ENCODE measurements at regions not wholly inside any gene's neighbourhood (a gene's known extent, or its start where the extent isn't known, plus 50 kb on each side); places are given as distances from the start of the nearest gene placed in this dataset.

- no peak overlapping the region for H3T11ph ChIP-seq (ENCODE audit: low read length)
- no peaks in the 10 kb centered on the region for H3K79me1 ChIP-seq (ENCODE audit: insufficient read depth, low read depth, low read length, poor library complexity, severe bottlenecking)
- H3K4me3 Mint-ChIP-seq, result no peak overlapping the region
- H2BK20ac ChIP-seq (ENCODE audit: low read depth, low read length, poor library complexity, severe bottlenecking), result no peak overlapping the region
- H2BK120ac ChIP-seq (ENCODE audit: low read depth, low read length, poor library complexity, severe bottlenecking), result no peak overlapping the region
- H3K27ac ChIP-seq (ENCODE audit: insufficient read length, low read depth, low read length), result no peak overlapping the region
- no peaks in the 10 kb centered on the region for H3K9me3 Mint-ChIP-seq
- no peak overlapping the region for H3K14ac ChIP-seq (ENCODE audit: insufficient read depth, low read length)
- H4K91ac ChIP-seq (ENCODE audit: insufficient read length, low read depth, low read length), result no peak overlapping the region
- H3K27me3 Mint-ChIP-seq (ENCODE audit: low read depth), result no peaks in the 10 kb centered on the region
- peaks cover 2 to 7% of the 10 kb centered on the region in 2 experiments; a peak in 2 of 4 replicates for H3K4me1 Mint-ChIP-seq
- H3K18ac ChIP-seq (ENCODE audit: insufficient read length, low read depth, low read length), result no peak overlapping the region
- H3K36me3 Mint-ChIP-seq (ENCODE audit: insufficient read depth in 1 of 3, low read depth in 3 of 3), result peaks cover 0 to 13% (median 0%) of the 10 kb centered on the region in 3 experiments; a peak in 2 of 7 replicates
- H3K9ac ChIP-seq (ENCODE audit: extremely low read depth, insufficient read length, low read length), result no peak overlapping the region
- H3K23me2 ChIP-seq (ENCODE audit: insufficient read length, low read depth, low read length, poor library complexity, severe bottlenecking), result no peaks in the 10 kb centered on the region
- no peak overlapping the region for H2AK5ac ChIP-seq (ENCODE audit: insufficient read length, low read length)
- no peak overlapping the region for H4K5ac ChIP-seq (ENCODE audit: insufficient read length, low read depth, low read length)
- no peak overlapping the region for H3K4me2 ChIP-seq (ENCODE audit: insufficient read depth, insufficient read length, low read length)
- no peak overlapping the region for H4K8ac ChIP-seq (replicated peaks; ENCODE audit: insufficient read length, low read depth, low read length)
- H3K27ac Mint-ChIP-seq, result no peak overlapping the region; a peak in 1 of 7 replicates
- H3K27me3 ChIP-seq (ENCODE audit: insufficient read depth, low read length), result no peaks in the 10 kb centered on the region
- no peak overlapping the region for H3K23ac ChIP-seq (ENCODE audit: insufficient read length, low read depth, low read length)
- no peaks in the 10 kb centered on the region for H3K4me1 ChIP-seq (ENCODE audit: insufficient read depth, low read length)
- H4K20me1 ChIP-seq (ENCODE audit: control insufficient read depth, insufficient read depth, insufficient read length), result no peaks in the 10 kb centered on the region
- no peak for DNase-seq
- H2AFZ ChIP-seq (ENCODE audit: low read length), result no peak overlapping the region
- TF ChIP-seq, protein P1, sequence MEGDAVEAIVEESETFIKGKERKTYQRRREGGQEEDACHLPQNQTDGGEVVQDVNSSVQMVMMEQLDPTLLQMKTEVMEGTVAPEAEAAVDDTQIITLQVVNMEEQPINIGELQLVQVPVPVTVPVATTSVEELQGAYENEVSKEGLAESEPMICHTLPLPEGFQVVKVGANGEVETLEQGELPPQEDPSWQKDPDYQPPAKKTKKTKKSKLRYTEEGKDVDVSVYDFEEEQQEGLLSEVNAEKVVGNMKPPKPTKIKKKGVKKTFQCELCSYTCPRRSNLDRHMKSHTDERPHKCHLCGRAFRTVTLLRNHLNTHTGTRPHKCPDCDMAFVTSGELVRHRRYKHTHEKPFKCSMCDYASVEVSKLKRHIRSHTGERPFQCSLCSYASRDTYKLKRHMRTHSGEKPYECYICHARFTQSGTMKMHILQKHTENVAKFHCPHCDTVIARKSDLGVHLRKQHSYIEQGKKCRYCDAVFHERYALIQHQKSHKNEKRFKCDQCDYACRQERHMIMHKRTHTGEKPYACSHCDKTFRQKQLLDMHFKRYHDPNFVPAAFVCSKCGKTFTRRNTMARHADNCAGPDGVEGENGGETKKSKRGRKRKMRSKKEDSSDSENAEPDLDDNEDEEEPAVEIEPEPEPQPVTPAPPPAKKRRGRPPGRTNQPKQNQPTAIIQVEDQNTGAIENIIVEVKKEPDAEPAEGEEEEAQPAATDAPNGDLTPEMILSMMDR (conservative IDR thresholded peaks at IDR 0.05), result no peak
- H2BK5ac ChIP-seq (ENCODE audit: insufficient read length, low read length), result no peak overlapping the region
- no peak overlapping the region for H3K4ac ChIP-seq (ENCODE audit: low read depth, low read length)
- no CpG with 5 or more reads among the region's 1 CpG for WGBS (ENCODE audit: extremely low coverage, insufficient read length, low lambda C conversion rate)
- H3K9me3 ChIP-seq (ENCODE audit: control insufficient read depth, low read depth, low read length), result no peaks in the 10 kb centered on the region
- no peak overlapping the region for H2BK12ac ChIP-seq (ENCODE audit: insufficient read length, low read depth, low read length)
- no peak overlapping the region for H3K56ac ChIP-seq (ENCODE audit: insufficient read length, low read depth, low read length)
- H2BK15ac ChIP-seq (ENCODE audit: low read depth, low read length), result no peak overlapping the region
- peaks cover 5% of the 10 kb centered on the region for H3K79me2 ChIP-seq (ENCODE audit: insufficient read depth, low read length)
These were observed 215.7 kb downstream of the ZEB2 start for GRCh38 chr2:144304202-144304601.

Data from H9 (cell line).